ENCODE measurements at regions not wholly inside any gene's neighbourhood (a gene's known extent, or its start where the extent isn't known, plus 50 kb on each side); places are given as distances from the start of the nearest gene placed in this dataset.

- H2AK5ac ChIP-seq (ENCODE audit: low read depth, low read length): no peak overlapping the region
- H2BK5ac ChIP-seq (ENCODE audit: low read depth, low read length): no peak overlapping the region
- H3K36me3 ChIP-seq (ENCODE audit: control insufficient read depth in 2 of 4, insufficient read depth in 4 of 4, low read length in 3 of 4): no peaks in the 10 kb centered on the region; a peak in 1 of 8 replicates
- POLR2A ChIA-PET (ENCODE audit: partially characterized antibody): no interaction called here
- no peak for TF ChIP-seq JUND (IDR thresholded peaks at IDR 0.05; ENCODE audit: low read length)
- H2BK120ac ChIP-seq (replicated peaks; ENCODE audit: low read depth, low read length): no peak overlapping the region
- H3K79me1 ChIP-seq (ENCODE audit: low read depth, low read length): no peaks in the 10 kb centered on the region
- H3K18ac ChIP-seq (ENCODE audit: extremely low read depth, low read length): no peak overlapping the region
- H4K5ac ChIP-seq (ENCODE audit: insufficient read length, low read depth, low read length): no peak overlapping the region
- no peak overlapping the region for H3K56ac ChIP-seq (replicated peaks; ENCODE audit: insufficient read length, low read depth, low read length)
- H3K14ac ChIP-seq (ENCODE audit: insufficient read length): no peak overlapping the region
- peaks cover 2 to 4% of the 10 kb centered on the region in 2 experiments; a peak in 1 of 4 replicates for H3K9me3 ChIP-seq (ENCODE audit: insufficient read depth in 2 of 2, low read depth in 1 of 2, low read length in 1 of 2)
- H3K4me2 ChIP-seq (ENCODE audit: insufficient read depth in 1 of 2, low read depth in 2 of 2, low read length in 2 of 2): no peak overlapping the region
- no peak overlapping the region for H4K91ac ChIP-seq (replicated peaks; ENCODE audit: insufficient read length, low read length)
- DNase-seq (ENCODE audit: low read depth in 1 of 2, low spot score in 2 of 2) (no peak), FAIRE-seq (no peak)
- no peaks in the 10 kb centered on the region for H3K4me1 ChIP-seq (replicated peaks in 1 of 4; ENCODE audit: control insufficient read depth in 3 of 4, insufficient read depth in 4 of 4, low read length in 3 of 4)
- WGBS, 2 experiments (ENCODE audit: extremely low coverage in 1 of 2, insufficient coverage in 1 of 2, insufficient read length in 1 of 2, insufficient replicate concordance in 2 of 2, low coverage in 1 of 2, low lambda C conversion rate in 2 of 2, missing lambda C conversion rate in 1 of 2): 89% methylated on average over 5 of the region's 5 CpGs; no CpG with 5 or more reads in 1 of the 2 experiments
- no peaks in the 10 kb centered on the region for H4K20me1 ChIP-seq (replicated peaks in 1 of 2; ENCODE audit: control insufficient read depth in 1 of 2, insufficient read depth in 2 of 2, low read length in 2 of 2)
- no peak overlapping the region for H3K4ac ChIP-seq (replicated peaks; ENCODE audit: insufficient read length, low read depth, low read length)
- no peak overlapping the region for H3K23ac ChIP-seq (ENCODE audit: insufficient read length)
- H2BK12ac ChIP-seq (ENCODE audit: low read depth, low read length): no peak overlapping the region
- no peak overlapping the region for H3K27ac ChIP-seq (ENCODE audit: low read depth, low read length)
- H2AFZ ChIP-seq (ENCODE audit: low read length): no peak overlapping the region
- no peaks in the 10 kb centered on the region for H3K27me3 ChIP-seq (replicated peaks in 1 of 4; ENCODE audit: control insufficient read depth in 3 of 4, extremely low read depth in 1 of 4, insufficient read depth in 3 of 4, low read length in 3 of 4)
- no peak overlapping the region for H3K4me3 ChIP-seq (ENCODE audit: extremely low read depth in 1 of 4, insufficient read depth in 2 of 4, low read depth in 3 of 4, low read length in 4 of 4)
- no peaks in the 10 kb centered on the region for H3K79me2 ChIP-seq (ENCODE audit: control insufficient read depth in 1 of 2, insufficient read depth in 2 of 2, low read length in 2 of 2)
- H3K9ac ChIP-seq (replicated peaks in 1 of 4; ENCODE audit: extremely low read depth in 1 of 4, low read depth in 3 of 4, low read length in 3 of 4): no peak overlapping the region
- no peaks in the 10 kb centered on the region for H3K23me2 ChIP-seq (ENCODE audit: low read depth, low read length)
- H4K8ac ChIP-seq (ENCODE audit: extremely low read depth, insufficient read depth, low read length): no peak overlapping the region
- no peak overlapping the region for H2BK15ac ChIP-seq (ENCODE audit: low read length)
- CTCF ChIA-PET (ENCODE audit: partially characterized antibody): no interaction called here
- H2BK20ac ChIP-seq (ENCODE audit: low read length): no peak overlapping the region
Measured at GRCh38 chr18:41297740-41298139, 657.3 kb upstream of the PIK3C3 start.

All from H1 (cell line).